ENCODE measurements at regions not wholly inside any gene's neighbourhood (a gene's known extent, or its start where the extent isn't known, plus 50 kb on each side); places are given as distances from the start of the nearest gene placed in this dataset.
"Not testable (repeated sequence)": the region's sequence is repeated elsewhere in the genome, so short reads cannot be mapped to it uniquely, and the experiment has no call there.

GRCh38 chr6:146985111-146985510, 219.1 kb upstream of the STXBP5 start:
- DNase-seq (ENCODE audit: low spot score): no peak

GRCh38 chr6:146985966-146986365, 218.3 kb upstream of the STXBP5 start:
- no peak for DNase-seq (ENCODE audit: low spot score)

GRCh38 chr6:146987938-146988337, 216.3 kb upstream of the STXBP5 start:
- not testable (repeated sequence) for DNase-seq (ENCODE audit: low spot score)

GRCh38 chr6:146989860-146990259, 214.4 kb upstream of the STXBP5 start:
- no peak for DNase-seq (ENCODE audit: low spot score)

GRCh38 chr6:146990284-146990683, 213.9 kb upstream of the STXBP5 start:
- no peak for DNase-seq (ENCODE audit: low spot score)

- DNase-seq (ENCODE audit: low spot score): no peak
These were observed 213.1 kb upstream of the STXBP5 start for GRCh38 chr6:146990821-146991798.

GRCh38 chr6:146997062-146997461, 207.2 kb upstream of the STXBP5 start:
- no peak for DNase-seq (ENCODE audit: low spot score)

GRCh38 chr6:146999766-147000165, 204.5 kb upstream of the STXBP5 start:
- DNase-seq (ENCODE audit: low spot score): no peak

GRCh38 chr6:147000545-147001488, 203.4 kb upstream of the STXBP5 start:
- DNase-seq (ENCODE audit: low spot score): no peak

GRCh38 chr6:147001621-147002020, 202.6 kb upstream of the STXBP5 start:
- no peak for DNase-seq (ENCODE audit: low spot score)

- no peak for DNase-seq (ENCODE audit: low spot score)
These were observed 201.0 kb upstream of the STXBP5 start for GRCh38 chr6:147003186-147003585.

- DNase-seq (ENCODE audit: low spot score): no peak
These were observed 198.7 kb upstream of the STXBP5 start for GRCh38 chr6:147005499-147005898.

- no peak for DNase-seq (ENCODE audit: low spot score)
These were observed 196.8 kb upstream of the STXBP5 start for GRCh38 chr6:147007441-147007840.

GRCh38 chr6:147009358-147009757, 194.9 kb upstream of the STXBP5 start:
- no peak for DNase-seq (ENCODE audit: low spot score)

GRCh38 chr6:147015674-147016073, 188.5 kb upstream of the STXBP5 start:
- no peak for DNase-seq (ENCODE audit: low spot score)

- no peak for DNase-seq (ENCODE audit: low spot score)
These were observed 187.8 kb upstream of the STXBP5 start for GRCh38 chr6:147016440-147016839.

- DNase-seq (ENCODE audit: low spot score): no peak
These were observed 187.1 kb upstream of the STXBP5 start for GRCh38 chr6:147017153-147017552.

GRCh38 chr6:147019001-147019400, 185.2 kb upstream of the STXBP5 start:
- no peak for DNase-seq (ENCODE audit: low spot score)

GRCh38 chr6:147022041-147022440, 182.2 kb upstream of the STXBP5 start:
- no peak for DNase-seq (ENCODE audit: low spot score)

GRCh38 chr6:147023148-147023547, 181.1 kb upstream of the STXBP5 start:
- no peak for DNase-seq (ENCODE audit: low spot score)

- DNase-seq (ENCODE audit: low spot score): no peak
These were observed 180.6 kb upstream of the STXBP5 start for GRCh38 chr6:147023581-147023980.

- DNase-seq (ENCODE audit: low spot score): no peak
These were observed 174.3 kb upstream of the STXBP5 start for GRCh38 chr6:147029923-147030322.

GRCh38 chr6:147033267-147033666, 170.9 kb upstream of the STXBP5 start:
- no peak for DNase-seq (ENCODE audit: low spot score)

Measured in pons (tissue), 1 donor.